ENCODE measurements at regions not wholly inside any gene's neighbourhood (a gene's known extent, or its start where the extent isn't known, plus 50 kb on each side); places are given as distances from the start of the nearest gene placed in this dataset.
"Not testable (repeated sequence)": the region's sequence is repeated elsewhere in the genome, so short reads cannot be mapped to it uniquely, and the experiment has no call there.

GRCh38 chr5:12592228-12592627, 688.0 kb upstream of the CTNND2 start:
- H3K36me3 ChIP-seq (ENCODE audit: control insufficient read depth in 4 of 4, insufficient read depth in 4 of 4, low read length in 4 of 4): no peaks in the 10 kb centered on the region
- 60 to 82% methylated on average over 3 of the region's 3 CpGs for WGBS, 2 donors
- H3K9ac ChIP-seq (ENCODE audit: insufficient read depth in 1 of 2, low read length in 2 of 2): no peak overlapping the region
- no peak overlapping the region for H3K27ac ChIP-seq (ENCODE audit: low read depth in 1 of 2, low read length in 1 of 2)
- no peak for ATAC-seq (ENCODE audit: insufficient read depth, low FRiP score)
- H3K9me3 ChIP-seq (ENCODE audit: control insufficient read depth in 4 of 4, insufficient read depth in 3 of 4, low read length in 3 of 4): peaks cover 0 to 3% (median under 1%) of the 10 kb centered on the region in 4 donors
- H3K4me1 ChIP-seq (ENCODE audit: control insufficient read depth in 5 of 5, insufficient read depth in 5 of 5, low read length in 5 of 5): no peaks in the 10 kb centered on the region
- no peak overlapping the region for H3K4me3 ChIP-seq
- DNase-seq: no peak
- TF ChIP-seq, protein P1, sequence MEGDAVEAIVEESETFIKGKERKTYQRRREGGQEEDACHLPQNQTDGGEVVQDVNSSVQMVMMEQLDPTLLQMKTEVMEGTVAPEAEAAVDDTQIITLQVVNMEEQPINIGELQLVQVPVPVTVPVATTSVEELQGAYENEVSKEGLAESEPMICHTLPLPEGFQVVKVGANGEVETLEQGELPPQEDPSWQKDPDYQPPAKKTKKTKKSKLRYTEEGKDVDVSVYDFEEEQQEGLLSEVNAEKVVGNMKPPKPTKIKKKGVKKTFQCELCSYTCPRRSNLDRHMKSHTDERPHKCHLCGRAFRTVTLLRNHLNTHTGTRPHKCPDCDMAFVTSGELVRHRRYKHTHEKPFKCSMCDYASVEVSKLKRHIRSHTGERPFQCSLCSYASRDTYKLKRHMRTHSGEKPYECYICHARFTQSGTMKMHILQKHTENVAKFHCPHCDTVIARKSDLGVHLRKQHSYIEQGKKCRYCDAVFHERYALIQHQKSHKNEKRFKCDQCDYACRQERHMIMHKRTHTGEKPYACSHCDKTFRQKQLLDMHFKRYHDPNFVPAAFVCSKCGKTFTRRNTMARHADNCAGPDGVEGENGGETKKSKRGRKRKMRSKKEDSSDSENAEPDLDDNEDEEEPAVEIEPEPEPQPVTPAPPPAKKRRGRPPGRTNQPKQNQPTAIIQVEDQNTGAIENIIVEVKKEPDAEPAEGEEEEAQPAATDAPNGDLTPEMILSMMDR (IDR thresholded peaks at IDR 0.05; ENCODE audit: control extremely low read depth, extremely low read depth): no peak
- H3K27me3 ChIP-seq (ENCODE audit: control insufficient read depth in 3 of 3, insufficient read depth in 3 of 3, low read length in 2 of 3): no peaks in the 10 kb centered on the region

DNA sequence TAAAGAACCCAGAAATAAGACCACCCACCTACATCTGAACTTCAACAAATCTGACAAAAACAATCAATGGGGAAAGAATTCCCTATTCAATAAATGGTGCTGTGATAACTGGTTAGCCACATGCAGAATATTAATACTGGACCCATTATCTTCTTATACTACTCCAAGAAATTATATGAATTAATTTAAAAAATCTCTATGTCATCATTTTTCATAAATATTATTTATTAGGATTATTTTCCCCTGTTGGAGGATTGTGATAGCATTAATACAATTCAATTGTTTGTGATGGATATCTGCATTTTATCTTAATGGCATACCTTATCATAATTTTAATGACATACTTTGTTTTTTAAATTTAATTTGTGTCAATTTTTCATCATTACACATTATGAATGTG, 682.2 kb upstream of the CTNND2 start:
- Histone ChIP-seq H3K9me3 (ENCODE audit: control insufficient read depth in 4 of 4, insufficient read depth in 3 of 4, low read length in 3 of 4) (peaks cover 0 to 8% (median 5%) of the 10 kb centered on the region in 4 donors), H3K4me1 (ENCODE audit: control insufficient read depth in 5 of 5, insufficient read depth in 5 of 5, low read length in 5 of 5) (no peaks in the 10 kb centered on the region), H3K27ac (ENCODE audit: low read depth in 1 of 2, low read length in 1 of 2) (no peak overlapping the region), H3K36me3 (ENCODE audit: control insufficient read depth in 4 of 4, insufficient read depth in 4 of 4, low read length in 4 of 4) (no peaks in the 10 kb centered on the region), H3K9ac (ENCODE audit: insufficient read depth in 1 of 2, low read length in 2 of 2) (no peak overlapping the region), H3K27me3 (ENCODE audit: control insufficient read depth in 3 of 3, insufficient read depth in 3 of 3, low read length in 2 of 3) (no peaks in the 10 kb centered on the region), H3K4me3 (no peak overlapping the region)
- TF ChIP-seq, protein P1 (IDR thresholded peaks at IDR 0.05; ENCODE audit: control extremely low read depth, extremely low read depth): no peak
- ATAC-seq (ENCODE audit: insufficient read depth, low FRiP score): no peak
- DNase-seq: no peak

DNA sequence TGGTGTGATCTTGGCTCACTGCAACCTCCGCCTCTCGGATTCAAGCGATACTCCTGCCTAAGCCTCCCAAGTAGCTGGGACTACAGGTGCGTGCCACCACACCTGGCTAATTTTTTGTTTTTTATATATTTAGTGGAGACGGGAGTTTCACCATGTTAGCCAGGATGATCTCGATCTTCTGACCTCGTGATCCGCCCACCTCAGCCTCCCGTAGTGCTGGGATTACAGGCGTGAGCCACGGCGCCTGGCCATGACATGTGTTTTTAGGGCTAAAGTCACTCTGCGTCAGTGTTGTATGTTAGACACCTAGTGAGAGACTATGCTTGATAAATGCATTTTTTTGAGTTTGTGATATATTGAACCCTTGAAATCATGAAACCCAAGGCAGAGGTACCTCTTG, 674.6 kb upstream of the CTNND2 start:
- WGBS, 2 donors: 88 to 91% methylated on average over 13 of the region's 13 CpGs

GRCh38 chr5:12576953-12577352, 672.7 kb upstream of the CTNND2 start:
- not testable (repeated sequence) for ATAC-seq (ENCODE audit: insufficient read depth, low FRiP score); H3K27me3 ChIP-seq (ENCODE audit: control insufficient read depth in 3 of 3, insufficient read depth in 3 of 3, low read length in 2 of 3); H3K9ac ChIP-seq (ENCODE audit: insufficient read depth in 1 of 2, low read length in 2 of 2); H3K9me3 ChIP-seq (ENCODE audit: control insufficient read depth in 4 of 4, insufficient read depth in 3 of 4, low read length in 3 of 4); H3K27ac ChIP-seq (ENCODE audit: low read depth in 1 of 2, low read length in 1 of 2); H3K4me1 ChIP-seq (ENCODE audit: control insufficient read depth in 5 of 5, insufficient read depth in 5 of 5, low read length in 5 of 5); DNase-seq; H3K36me3 ChIP-seq (ENCODE audit: control insufficient read depth in 4 of 4, insufficient read depth in 4 of 4, low read length in 4 of 4); H3K4me3 ChIP-seq
- WGBS, 2 donors: 91 to 93% methylated on average over 1 of the region's 1 CpG

More for the DNA sequence above, 674.6 kb upstream of the CTNND2 start:
- not testable (repeated sequence) for H3K36me3 ChIP-seq (ENCODE audit: control insufficient read depth in 4 of 4, insufficient read depth in 4 of 4, low read length in 4 of 4); H3K9me3 ChIP-seq (ENCODE audit: control insufficient read depth in 4 of 4, insufficient read depth in 3 of 4, low read length in 3 of 4); H3K27me3 ChIP-seq (ENCODE audit: control insufficient read depth in 3 of 3, insufficient read depth in 3 of 3, low read length in 2 of 3); H3K27ac ChIP-seq (ENCODE audit: low read depth in 1 of 2, low read length in 1 of 2); ATAC-seq (ENCODE audit: insufficient read depth, low FRiP score); H3K4me3 ChIP-seq; H3K4me1 ChIP-seq (ENCODE audit: control insufficient read depth in 5 of 5, insufficient read depth in 5 of 5, low read length in 5 of 5); DNase-seq; H3K9ac ChIP-seq (ENCODE audit: insufficient read depth in 1 of 2, low read length in 2 of 2)

DNA sequence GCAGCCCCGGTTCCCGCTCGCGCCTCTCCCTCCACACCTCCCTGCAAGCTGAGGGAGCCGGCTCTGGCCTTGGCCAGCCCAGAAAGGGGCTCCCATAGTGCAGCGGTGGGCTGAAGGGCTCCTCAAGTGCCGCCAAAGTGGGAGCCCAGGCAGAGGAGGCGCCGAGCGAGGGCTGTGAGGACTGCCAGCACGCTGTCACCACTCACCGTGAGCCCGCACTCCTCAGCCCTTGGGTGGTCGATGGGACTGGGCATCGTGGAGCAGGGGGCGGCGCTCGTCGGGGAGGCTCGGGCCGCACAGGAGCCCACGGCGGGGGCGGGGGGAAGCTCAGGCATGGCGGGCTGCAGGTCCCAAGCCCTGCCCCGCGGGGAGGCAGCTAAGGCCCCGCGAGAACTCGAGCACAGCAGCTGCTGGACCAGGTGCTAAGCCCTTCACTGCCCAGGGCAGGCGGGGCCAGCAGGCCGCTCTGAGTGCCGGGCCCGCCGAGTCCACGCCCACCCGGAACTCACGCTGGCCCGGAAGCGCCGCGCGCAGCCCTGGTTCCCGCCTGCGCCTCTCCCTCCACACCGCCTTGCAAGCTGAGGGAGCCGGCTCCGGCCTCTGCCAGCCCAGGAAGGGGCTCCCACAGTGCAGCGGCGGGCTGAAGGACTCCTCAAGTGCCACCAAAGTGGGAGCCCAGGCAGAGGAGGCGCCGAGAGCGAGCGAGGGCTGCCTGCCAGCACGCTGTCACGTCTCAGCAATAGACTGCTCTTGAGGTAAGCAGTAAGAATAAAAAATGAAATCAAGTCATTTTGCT, 670.2 kb upstream of the CTNND2 start:
- DNase-seq; H3K9me3 ChIP-seq (ENCODE audit: control insufficient read depth in 4 of 4, insufficient read depth in 3 of 4, low read length in 3 of 4); H3K4me1 ChIP-seq (ENCODE audit: control insufficient read depth in 5 of 5, insufficient read depth in 5 of 5, low read length in 5 of 5); H3K4me3 ChIP-seq; H3K36me3 ChIP-seq (ENCODE audit: control insufficient read depth in 4 of 4, insufficient read depth in 4 of 4, low read length in 4 of 4); H3K27ac ChIP-seq (ENCODE audit: low read depth in 1 of 2, low read length in 1 of 2); H3K27me3 ChIP-seq (ENCODE audit: control insufficient read depth in 3 of 3, insufficient read depth in 3 of 3, low read length in 2 of 3); ATAC-seq (ENCODE audit: insufficient read depth, low FRiP score); H3K9ac ChIP-seq (ENCODE audit: insufficient read depth in 1 of 2, low read length in 2 of 2): not testable (repeated sequence)
- WGBS, 2 donors: 95 to 97% methylated on average over 37 to 53 of the region's 56 CpGs

DNA sequence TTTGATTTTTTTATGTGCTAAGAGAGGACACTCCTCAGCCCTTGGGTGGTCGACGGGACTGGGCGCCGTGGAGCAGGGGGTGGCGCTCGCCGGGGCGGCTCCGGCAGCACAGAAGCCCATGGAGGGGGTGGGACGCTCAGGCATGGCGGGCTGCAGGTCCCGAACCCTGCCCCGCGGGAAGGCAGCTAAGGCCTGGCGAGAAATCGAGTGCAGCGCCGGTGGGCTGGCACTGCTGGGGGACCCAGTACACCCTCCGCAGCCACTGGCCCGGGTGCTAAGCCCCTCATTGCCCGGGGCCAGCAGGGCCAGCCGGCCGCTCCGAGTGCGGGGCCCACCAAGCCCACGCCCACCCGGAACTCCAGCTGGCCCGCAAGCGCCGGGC, 669.7 kb upstream of the CTNND2 start:
- H3K27me3 ChIP-seq (ENCODE audit: control insufficient read depth in 3 of 3, insufficient read depth in 3 of 3, low read length in 2 of 3); H3K36me3 ChIP-seq (ENCODE audit: control insufficient read depth in 4 of 4, insufficient read depth in 4 of 4, low read length in 4 of 4); ATAC-seq (ENCODE audit: insufficient read depth, low FRiP score); H3K9ac ChIP-seq (ENCODE audit: insufficient read depth in 1 of 2, low read length in 2 of 2); H3K4me1 ChIP-seq (ENCODE audit: control insufficient read depth in 5 of 5, insufficient read depth in 5 of 5, low read length in 5 of 5); H3K9me3 ChIP-seq (ENCODE audit: control insufficient read depth in 4 of 4, insufficient read depth in 3 of 4, low read length in 3 of 4); DNase-seq; H3K4me3 ChIP-seq; H3K27ac ChIP-seq (ENCODE audit: low read depth in 1 of 2, low read length in 1 of 2): not testable (repeated sequence)
- 95 to 97% methylated on average over 24 to 30 of the region's 30 CpGs for WGBS, 2 donors

Data from lung (tissue), 11 donors.